HG03378 (cell line): ENCODE measurements at regions not wholly inside any gene's neighbourhood (a gene's known extent, or its start where the extent isn't known, plus 50 kb on each side); places are given as distances from the start of the nearest gene placed in this dataset.
"Not testable (repeated sequence)": the region's sequence is repeated elsewhere in the genome, so short reads cannot be mapped to it uniquely, and the experiment has no call there.

ENCODE experiments used
- ATAC-seq: cut with Tn5 transposase; IDR thresholded peaks from one replicate; pipeline ENCODE4 v1.9.1; 2021; ENCODE audit warnings: mild to moderate bottlenecking, moderate library complexity; ENCODE audit not compliant: unreplicated experiment

- ATAC-seq = no peak
These were observed 58.2 kb downstream of the TMEM270 start for GRCh38 chr7:73918926-73919693.

DNA sequence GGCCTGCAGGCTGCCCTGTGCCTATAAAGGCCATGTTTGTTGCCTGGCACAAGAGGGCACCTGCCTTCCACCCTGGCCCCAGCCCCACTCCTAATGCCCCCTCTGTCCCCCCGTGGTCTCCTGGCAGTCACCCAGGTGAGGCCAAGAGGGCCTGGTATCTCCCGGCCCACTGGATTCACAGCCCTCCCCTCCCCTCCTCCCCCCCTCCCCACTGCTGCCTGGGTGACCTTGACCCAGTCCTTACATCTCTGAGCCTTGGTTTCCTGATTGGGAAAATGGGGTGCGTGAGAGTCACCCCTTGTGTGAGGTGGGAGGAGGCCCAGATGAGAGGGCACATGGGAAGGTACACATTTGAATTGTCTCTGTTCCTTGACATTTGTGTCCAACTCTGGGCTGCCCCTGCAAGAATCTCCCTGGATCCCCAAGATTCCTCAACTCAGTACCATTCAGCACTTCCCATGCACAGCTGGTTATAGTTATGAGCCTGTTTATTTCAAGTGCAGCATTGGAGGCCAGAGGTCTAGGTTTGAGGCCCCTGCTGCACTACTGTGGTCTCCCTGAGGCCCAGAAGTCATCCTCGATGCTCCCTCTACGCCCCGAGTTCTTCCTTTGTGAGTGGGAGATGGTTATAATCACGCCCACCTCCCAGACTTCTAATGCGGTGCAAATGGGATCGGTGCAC, 58.9 kb downstream of the TMEM270 start:
- no peak for ATAC-seq

DNA sequence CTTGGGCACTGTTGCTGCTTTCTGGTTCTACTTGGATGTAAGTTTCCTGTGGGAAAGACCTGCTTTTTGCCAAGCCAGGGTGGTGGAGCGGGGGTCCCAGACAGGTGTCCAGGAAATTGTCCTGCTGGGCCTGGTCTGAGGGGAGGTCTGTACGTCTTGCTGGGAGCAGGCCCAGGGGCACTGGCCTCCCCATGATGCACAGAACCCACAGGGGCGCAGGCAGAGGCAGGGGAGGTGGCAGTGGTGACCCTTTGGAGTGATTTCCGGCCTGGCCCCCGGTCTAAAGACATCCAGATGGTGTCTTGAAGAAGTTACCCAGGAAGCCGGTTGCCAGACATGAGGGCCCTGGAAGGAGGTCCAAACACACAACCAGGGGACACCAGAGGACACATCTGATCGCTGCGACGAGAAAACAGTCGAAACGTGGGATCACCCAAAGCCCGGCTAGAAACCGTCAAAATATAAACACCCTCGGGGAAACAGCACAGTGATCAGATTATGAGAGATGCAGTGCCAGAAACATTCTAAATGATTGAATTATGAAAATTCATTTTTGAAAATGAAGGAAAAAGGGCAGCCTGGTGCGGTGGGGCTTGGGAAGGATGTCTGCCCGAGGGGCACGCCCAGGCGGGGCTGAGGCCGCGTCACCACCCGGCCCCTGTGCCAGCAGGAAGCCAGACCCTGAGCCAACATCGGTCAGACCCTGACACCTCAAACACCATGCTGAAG, 59.6 kb downstream of the TMEM270 start:
- ATAC-seq = no peak

- ATAC-seq = no peak
These were observed 60.9 kb downstream of the TMEM270 start for GRCh38 chr7:73921623-73922528.

DNA sequence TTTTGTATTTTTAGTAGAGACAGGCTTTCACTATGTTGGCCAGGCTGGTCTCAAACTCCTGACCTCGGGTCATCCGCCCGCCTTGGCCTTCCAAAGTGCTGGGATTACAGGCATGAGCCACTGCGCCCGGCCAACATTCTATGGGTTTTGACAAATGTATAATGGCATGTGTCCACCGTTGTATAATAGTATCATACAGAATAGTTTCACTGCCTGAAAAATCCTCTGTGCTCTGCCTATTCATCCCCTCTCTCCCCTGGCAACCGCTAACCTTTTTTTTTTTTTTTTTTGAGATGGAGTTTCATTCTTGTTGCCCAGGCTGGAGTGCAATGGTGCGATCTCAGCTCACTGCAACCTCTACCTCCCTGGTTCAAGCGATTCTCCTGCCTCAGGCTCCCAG, 67.7 kb downstream of the TMEM270 start:
- not testable (repeated sequence) for ATAC-seq

DNA sequence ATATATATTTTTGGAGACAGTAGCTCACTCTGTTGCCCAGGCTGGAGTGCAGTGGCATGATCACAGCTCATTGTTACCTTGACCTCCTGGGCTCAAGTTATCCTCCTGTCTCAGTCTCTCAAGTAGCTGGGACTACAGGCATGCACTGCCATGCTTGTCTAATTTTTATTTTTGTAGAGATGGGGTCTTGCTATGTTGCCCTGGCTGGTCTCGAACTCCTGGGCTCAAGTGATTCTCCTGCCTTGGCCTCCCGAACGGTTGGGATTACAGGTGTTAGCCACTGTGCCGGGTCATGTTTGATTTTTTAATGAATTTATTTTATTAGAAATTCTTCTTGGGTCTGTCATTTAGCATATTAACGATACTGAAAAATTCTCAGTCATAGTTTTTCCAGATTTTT, 70.5 kb downstream of the TMEM270 start:
- no peak for ATAC-seq

DNA sequence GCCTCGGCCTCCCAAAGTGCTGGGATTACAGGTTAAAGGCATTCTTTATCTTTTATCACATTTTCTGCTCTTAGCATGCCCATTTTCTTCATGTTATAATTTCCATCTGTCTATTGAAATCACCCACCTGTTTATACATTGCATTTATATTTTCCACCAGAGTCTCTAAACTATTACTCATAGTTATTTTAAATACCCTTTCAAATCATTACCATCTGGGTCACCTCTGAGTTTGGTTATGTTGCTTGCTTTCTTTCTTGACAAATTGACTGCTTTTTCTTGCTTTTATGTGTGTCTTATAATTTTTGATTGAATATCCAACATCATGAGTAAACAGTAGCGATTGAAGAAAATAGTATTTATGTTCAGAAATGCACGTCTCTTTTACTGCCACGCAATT, 71.4 kb downstream of the TMEM270 start:
- ATAC-seq = no peak

DNA sequence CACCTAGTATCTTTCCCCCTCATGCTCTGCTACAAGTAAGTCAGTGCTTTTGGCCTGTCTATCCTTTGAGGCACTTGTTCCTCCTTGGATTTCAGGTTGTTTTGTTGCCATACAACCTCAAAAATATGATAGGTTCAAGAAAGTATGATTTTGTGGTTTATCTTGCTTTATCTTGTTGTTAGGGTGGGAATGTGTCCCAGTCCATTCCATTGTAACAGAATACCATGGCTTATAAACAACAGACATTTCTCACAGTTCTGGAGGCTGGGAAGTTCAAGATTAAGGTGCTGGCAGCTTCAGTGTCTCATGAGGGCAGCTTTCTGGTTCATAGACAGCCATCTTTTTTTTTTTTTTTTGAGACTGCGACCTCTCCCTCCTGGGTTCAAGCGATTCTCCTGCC, 72.1 kb downstream of the TMEM270 start:
- no peak for ATAC-seq

DNA sequence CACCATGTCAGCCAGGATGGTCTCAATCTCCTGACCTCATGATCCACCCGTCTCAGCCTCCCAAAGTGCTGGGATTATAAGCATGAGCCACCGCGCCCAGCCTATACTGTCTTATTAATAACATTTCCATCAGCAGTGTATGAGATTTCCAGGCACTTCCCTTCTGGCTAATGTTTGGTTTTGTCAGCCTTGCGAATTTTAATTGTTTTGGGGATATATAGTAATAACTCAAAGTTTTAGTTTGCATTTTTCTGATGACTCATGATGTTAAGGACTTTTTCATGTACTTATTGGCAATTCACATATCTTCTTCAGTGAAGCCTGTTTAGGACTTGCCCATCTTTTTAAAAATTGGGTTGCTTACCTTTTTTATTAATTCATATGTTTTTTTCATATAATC, 76.0 kb downstream of the TMEM270 start:
- no peak for ATAC-seq

GRCh38 chr7:73937650-73938049, 76.7 kb downstream of the TMEM270 start:
- not testable (repeated sequence) for ATAC-seq

GRCh38 chr7:73939528-73939927, 78.6 kb downstream of the TMEM270 start:
- ATAC-seq = no peak

GRCh38 chr7:73940701-73941238, 79.8 kb downstream of the TMEM270 start:
- ATAC-seq = no peak

GRCh38 chr7:73941836-73942551, 81.0 kb downstream of the TMEM270 start:
- ATAC-seq = no peak

DNA sequence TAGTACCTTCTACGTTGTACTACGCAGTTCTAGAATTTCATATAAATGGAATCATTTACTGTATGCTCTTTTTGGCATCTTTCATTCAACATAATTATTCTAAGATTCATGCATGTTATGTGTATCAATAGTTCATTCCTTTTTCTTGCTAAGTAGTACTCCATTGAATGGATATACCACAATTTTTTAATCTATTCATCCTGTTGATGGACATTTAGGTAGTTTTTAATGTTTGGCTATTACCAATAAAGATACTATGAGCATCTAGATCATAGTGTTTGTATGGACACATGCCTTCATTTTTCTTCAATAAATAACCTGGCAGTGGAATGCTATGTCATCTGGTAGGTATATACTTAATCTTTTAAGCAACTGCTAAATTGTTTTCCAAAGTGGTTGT, 83.0 kb upstream of the ELN start:
- ATAC-seq = no peak

DNA sequence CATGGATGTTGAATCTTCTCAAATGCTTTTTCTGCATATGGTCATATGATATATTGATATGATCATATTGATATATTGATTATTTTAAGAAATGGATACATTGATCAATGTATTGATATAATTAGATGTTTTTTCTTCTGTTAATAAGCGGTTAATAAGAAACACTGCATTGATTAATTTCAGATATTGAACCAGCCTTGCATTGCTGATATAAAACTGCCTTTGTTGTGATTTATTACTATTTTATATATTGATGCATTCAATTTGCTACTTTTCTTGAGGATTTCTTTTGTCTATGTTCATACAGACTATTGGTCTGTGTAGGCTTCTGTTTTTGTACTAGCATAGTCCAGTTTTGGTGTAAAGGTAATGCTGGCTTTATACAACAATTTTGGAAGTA, 79.7 kb upstream of the ELN start:
- ATAC-seq = no peak

- no peak for ATAC-seq
These were observed 75.7 kb upstream of the ELN start for GRCh38 chr7:73952266-73952665.

GRCh38 chr7:73954181-73954580, 73.8 kb upstream of the ELN start:
- ATAC-seq = no peak

GRCh38 chr7:73954861-73955260, 73.1 kb upstream of the ELN start:
- ATAC-seq = no peak

- ATAC-seq = no peak
These were observed 67.4 kb upstream of the ELN start for GRCh38 chr7:73960548-73960947.

DNA sequence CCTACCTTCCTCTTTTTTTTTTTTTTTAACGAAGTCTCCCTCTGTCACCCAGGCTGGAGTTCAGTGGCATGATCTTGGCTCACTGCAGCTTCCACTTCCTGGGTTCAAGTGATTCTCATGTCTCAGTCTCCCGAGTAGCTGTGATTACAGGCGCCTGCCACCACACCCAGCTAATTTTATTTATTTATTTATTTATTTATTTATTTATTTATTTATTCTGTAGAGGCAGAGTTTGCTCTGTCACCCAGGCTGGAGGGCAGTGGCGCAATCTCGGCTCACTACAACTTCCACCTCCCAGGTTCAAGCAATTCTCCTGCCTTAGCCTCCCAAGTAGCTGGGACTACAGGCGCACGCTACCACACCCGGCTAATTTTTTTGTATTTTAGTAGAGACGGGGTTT, 66.0 kb upstream of the ELN start:
- not testable (repeated sequence) for ATAC-seq
